GM12878 (cell line): ENCODE measurements at regions not wholly inside any gene's neighbourhood (a gene's known extent, or its start where the extent isn't known, plus 50 kb on each side); places are given as distances from the start of the nearest gene placed in this dataset.

Source experiments
- ATAC-seq: fragments of 200-7000 bp; cut with Tn5 transposase; 3 replicates; pipeline ENCODE4 v1.9.1; 2020; ENCODE audit warnings: mild to moderate bottlenecking, moderate library complexity
- BruUV-seq: library from RNA; stranded (reverse); fragments of 400-500 nt; replicated peaks from 2 replicates; lab custom pipeline; 2021; lab: Mats Ljungman, UMichigan
- CTCF ChIA-PET: fragments of 300-600 bp; sonication (Branson Sonifier 250); formaldehyde crosslinking; extraction: SDS; loops from one replicate; lab custom pipeline; 2021; ENCODE audit warnings: inconsistent platforms; lab: Yijun Ruan, JAX
- POLR2A ChIA-PET: fragments of 350-600 bp; formaldehyde crosslinking; extraction: SDS; loops from one replicate; lab custom pipeline; 2021; ENCODE audit warnings: inconsistent platforms; lab: Charles Lee
- RAD21 ChIA-PET: fragments of 300-600 bp; sonication (Branson Sonifier 250); formaldehyde crosslinking; loops from one replicate; lab custom pipeline; 2023; ENCODE audit warnings: antibody characterized with exemption; ENCODE audit not compliant: unreplicated experiment; lab: Charles Lee
- SMC1A ChIA-PET: fragments of 300-600 bp; sonication (Branson Sonifier 250); formaldehyde crosslinking; loops from one replicate; lab custom pipeline; 2023; ENCODE audit not compliant: unreplicated experiment, uncharacterized antibody; lab: Charles Lee
- DNase-seq: peaks from one replicate; pipeline ENCODE4 v3.0.0-alpha.2; 2011; ENCODE audit warnings: low read depth, low spot score
- FAIRE-seq: peaks from 3 replicates; lab custom pipeline; 2011; peaks lifted over from hg19 to GRCh38; lab: Jason Lieb, UNC
- H2AFZ ChIP-seq: 2 replicates; pipeline ENCODE4 v1.6.0; 2011; ENCODE audit warnings: low read depth, low read length, control low read depth; ENCODE audit not compliant: control insufficient read depth
- H3K27ac ChIP-seq: 2 replicates; pipeline ENCODE4 v1.5.1; 2011; ENCODE audit warnings: control low read depth; ENCODE audit not compliant: control insufficient read depth, insufficient read depth
- H3K27me3 ChIP-seq, 2 experiments: replicated peaks in 1 of 2; 2 replicates each; pipeline versions ENCODE4 v1.6.0 to v1.6.1; 2011; ENCODE audit warnings: low read length in 1 of 2; ENCODE audit not compliant: control insufficient read depth in 2 of 2, insufficient read depth in 2 of 2
- H3K36me3 ChIP-seq, 2 experiments: 2 replicates each; pipeline ENCODE4 v1.5.1; 2011; ENCODE audit warnings: low read length in 1 of 2; ENCODE audit not compliant: control insufficient read depth in 2 of 2, insufficient read depth in 2 of 2
- H3K4me1 ChIP-seq: 2 replicates; pipeline ENCODE4 v1.6.1; 2011; ENCODE audit warnings: mild to moderate bottlenecking, low read length, moderate library complexity, mixed read lengths; ENCODE audit not compliant: control insufficient read depth, insufficient read depth
- H3K4me2 ChIP-seq: 2 replicates; pipeline ENCODE4 v1.6.0; 2011; ENCODE audit warnings: control low read depth; ENCODE audit not compliant: control insufficient read depth, insufficient read depth
- H3K4me3 ChIP-seq: fragments of 200-600 bp; sonication (generic); 2 replicates; pipeline ENCODE4 v1.5.1; 2016
- H3K79me2 ChIP-seq: 2 replicates; pipeline ENCODE4 v1.6.0; 2011; ENCODE audit warnings: low read length; ENCODE audit not compliant: control insufficient read depth, insufficient read depth
- H3K9ac ChIP-seq: 2 replicates; pipeline ENCODE4 v1.8.0; 2011; ENCODE audit warnings: low read length, control low read depth, mixed read lengths; ENCODE audit not compliant: control insufficient read depth, insufficient read depth
- H3K9me3 ChIP-seq: replicated peaks from 3 replicates; pipeline ENCODE4 v1.5.1; 2011; ENCODE audit warnings: mild to moderate bottlenecking, low read length; ENCODE audit not compliant: control insufficient read depth, insufficient read depth
- H4K20me1 ChIP-seq: 2 replicates; pipeline ENCODE4 v1.6.0; 2011; ENCODE audit not compliant: control insufficient read depth, insufficient read depth
- BMI1 ChIP-seq: fragments of 450-650 bp; IDR thresholded peaks from 2 replicates; pipeline ENCODE4 v1.6.1; 2016; ENCODE audit warnings: mild to moderate bottlenecking, moderate library complexity, borderline replicate concordance
- BRCA1 ChIP-seq: IDR thresholded peaks from 2 replicates; pipeline ENCODE4 v1.6.1; 2011; ENCODE audit warnings: low read depth, low read length, improper control_type of control experiment
- CHD1 ChIP-seq: IDR thresholded peaks from 2 replicates; pipeline ENCODE4 v1.6.1; 2012; ENCODE audit warnings: low read depth, low read length, improper control_type of control experiment
- IKZF1 ChIP-seq: fragments of 450-650 bp; conservative IDR thresholded peaks from 2 replicates; pipeline ENCODE4 v1.6.1; 2017; ENCODE audit warnings: antibody characterized with exemption, mild to moderate bottlenecking
- MTA3 ChIP-seq: IDR thresholded peaks from 2 replicates; pipeline ENCODE4 v1.6.1; 2012; ENCODE audit warnings: low read length, inconsistent platforms, borderline replicate concordance
- NR2F1 ChIP-seq: fragments of 450-650 bp; conservative IDR thresholded peaks from 2 replicates; pipeline ENCODE4 v1.6.1; 2017; ENCODE audit warnings: mild to moderate bottlenecking
- NRF1 ChIP-seq: conservative IDR thresholded peaks from 2 replicates; pipeline ENCODE4 v1.6.1; 2011; ENCODE audit warnings: mild to moderate bottlenecking, low read depth, low read length, improper control_type of control experiment
- PKNOX1 ChIP-seq: fragments of 450-650 bp; IDR thresholded peaks from 2 replicates; pipeline ENCODE4 v1.6.1; 2016; ENCODE audit warnings: mild to moderate bottlenecking
- PML ChIP-seq: IDR thresholded peaks from 2 replicates; pipeline ENCODE4 v1.6.1; 2012; ENCODE audit warnings: low read length, inconsistent platforms
- YBX1 ChIP-seq: fragments of 450-650 bp; IDR thresholded peaks from 2 replicates; pipeline ENCODE4 v1.6.1; 2016; ENCODE audit warnings: antibody characterized with exemption
- WGBS: methylation state at CpG from one replicate; pipeline ENCODE4 v1.1.6; 2016; ENCODE audit warnings: low lambda C conversion rate; ENCODE audit not compliant: insufficient replicate concordance, insufficient coverage; ENCODE audit errors: missing lambda C conversion rate; 5-methylcytosine and 5-hydroxymethylcytosine counted together
- in situ Hi-C: fragments of 300-500 bp; cut with MboI; formaldehyde crosslinking; loops from 9 replicates; pipeline ENCODE4 v1.14.3; 2018; ENCODE audit warnings: mixed read lengths
- intact Hi-C: fragments of 100-400 bp; cut with micrococcal nuclease; formaldehyde crosslinking; loops from one replicate; pipeline ENCODE4 v1.14.2; 2022; ENCODE audit not compliant: unreplicated experiment
- TF ChIP-seq, protein P1 (sequence below): fragments of 450-650 bp; IDR thresholded peaks from 2 replicates; pipeline ENCODE4 v1.6.1; 2017; ENCODE audit warnings: mild to moderate bottlenecking, low read depth, inconsistent platforms; ENCODE audit not compliant: poor library complexity, severe bottlenecking
- TF ChIP-seq, protein P2 (sequence below): IDR thresholded peaks from 2 replicates; pipeline ENCODE4 v1.6.1; 2012; ENCODE audit warnings: low read depth, low read length, improper control_type of control experiment

DNA sequence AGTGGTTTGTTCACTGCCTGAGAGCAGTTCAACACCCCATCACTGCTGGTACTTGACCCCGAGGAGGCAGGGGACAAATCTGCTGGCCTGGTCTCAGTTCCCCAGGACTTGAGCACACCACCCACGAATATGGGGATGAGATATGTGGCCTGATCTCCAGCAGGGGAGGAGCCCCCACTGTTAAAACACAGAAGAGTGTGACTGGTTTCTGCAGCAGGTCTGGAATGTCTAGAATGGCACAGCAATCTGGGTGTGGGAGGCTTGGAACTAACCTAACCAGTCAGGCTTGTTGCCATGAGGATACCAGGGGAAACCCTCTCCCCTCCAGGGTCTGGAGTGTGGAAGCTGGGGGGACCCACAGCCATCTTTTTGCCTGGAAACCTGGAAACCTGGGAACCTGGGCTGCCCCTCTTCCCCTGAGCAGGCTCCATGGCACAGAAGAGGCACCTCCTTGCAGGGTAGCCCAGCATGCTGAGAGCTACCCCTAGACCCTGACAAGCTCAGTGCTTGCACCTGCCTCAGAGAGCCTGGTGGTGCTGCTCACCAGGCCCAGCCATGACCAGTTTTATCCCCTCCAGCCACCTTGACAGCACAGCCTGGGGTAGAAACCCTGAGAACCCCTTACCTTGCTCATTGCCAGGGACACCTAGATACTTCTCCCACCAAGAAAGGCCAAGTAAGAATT is 273.8 kb downstream of the LIG4 start:
- no peak for DNase-seq
- Histone ChIP-seq H3K9ac (no peak overlapping the region), H3K27me3 (no peaks in the 10 kb centered on the region), H3K79me2 (no peaks in the 10 kb centered on the region), H3K4me1 (no peaks in the 10 kb centered on the region), H4K20me1 (no peaks in the 10 kb centered on the region), H3K27ac (no peak overlapping the region), H3K4me3 (no peak overlapping the region), H3K9me3 (no peaks in the 10 kb centered on the region), H3K36me3 (no peaks in the 10 kb centered on the region), H2AFZ (no peak overlapping the region), H3K4me2 (no peak overlapping the region)
- intact Hi-C loops (no loop called here), in situ Hi-C loops (no loop called here)
- ChIA-PET RAD21 (no interaction called here), SMC1A (no interaction called here), CTCF (no interaction called here), POLR2A (no interaction called here)
- TF ChIP-seq NRF1 (no peak), BRCA1 (no peak), PKNOX1 (no peak), PML (no peak), IKZF1 (no peak), MTA3 (no peak), CHD1 (no peak), YBX1 (no peak), NR2F1 (no peak), BMI1 (no peak)
- TF ChIP-seq, protein P1, sequence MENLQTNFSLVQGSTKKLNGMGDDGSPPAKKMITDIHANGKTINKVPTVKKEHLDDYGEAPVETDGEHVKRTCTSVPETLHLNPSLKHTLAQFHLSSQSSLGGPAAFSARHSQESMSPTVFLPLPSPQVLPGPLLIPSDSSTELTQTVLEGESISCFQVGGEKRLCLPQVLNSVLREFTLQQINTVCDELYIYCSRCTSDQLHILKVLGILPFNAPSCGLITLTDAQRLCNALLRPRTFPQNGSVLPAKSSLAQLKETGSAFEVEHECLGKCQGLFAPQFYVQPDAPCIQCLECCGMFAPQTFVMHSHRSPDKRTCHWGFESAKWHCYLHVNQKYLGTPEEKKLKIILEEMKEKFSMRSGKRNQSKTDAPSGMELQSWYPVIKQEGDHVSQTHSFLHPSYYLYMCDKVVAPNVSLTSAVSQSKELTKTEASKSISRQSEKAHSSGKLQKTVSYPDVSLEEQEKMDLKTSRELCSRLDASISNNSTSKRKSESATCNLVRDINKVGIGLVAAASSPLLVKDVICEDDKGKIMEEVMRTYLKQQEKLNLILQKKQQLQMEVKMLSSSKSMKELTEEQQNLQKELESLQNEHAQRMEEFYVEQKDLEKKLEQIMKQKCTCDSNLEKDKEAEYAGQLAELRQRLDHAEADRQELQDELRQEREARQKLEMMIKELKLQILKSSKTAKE = no peak
- TF ChIP-seq, protein P2, sequence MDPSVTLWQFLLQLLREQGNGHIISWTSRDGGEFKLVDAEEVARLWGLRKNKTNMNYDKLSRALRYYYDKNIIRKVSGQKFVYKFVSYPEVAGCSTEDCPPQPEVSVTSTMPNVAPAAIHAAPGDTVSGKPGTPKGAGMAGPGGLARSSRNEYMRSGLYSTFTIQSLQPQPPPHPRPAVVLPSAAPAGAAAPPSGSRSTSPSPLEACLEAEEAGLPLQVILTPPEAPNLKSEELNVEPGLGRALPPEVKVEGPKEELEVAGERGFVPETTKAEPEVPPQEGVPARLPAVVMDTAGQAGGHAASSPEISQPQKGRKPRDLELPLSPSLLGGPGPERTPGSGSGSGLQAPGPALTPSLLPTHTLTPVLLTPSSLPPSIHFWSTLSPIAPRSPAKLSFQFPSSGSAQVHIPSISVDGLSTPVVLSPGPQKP = no peak
- BruUV-seq = no TSS peak
- WGBS = 0% methylated on average over 2 of the region's 2 CpGs
- FAIRE-seq = no peak
- no peak for ATAC-seq
